ENCODE measurements at regions not wholly inside any gene's neighbourhood (a gene's known extent, or its start where the extent isn't known, plus 50 kb on each side); places are given as distances from the start of the nearest gene placed in this dataset.
"Not testable (repeated sequence)": the region's sequence is repeated elsewhere in the genome, so short reads cannot be mapped to it uniquely, and the experiment has no call there.

GRCh38 chrX:96556886-96557285 is 127.8 kb upstream of the DIAPH2 start:
- TF ChIP-seq CTCF (IDR thresholded peaks at IDR 0.05), result no peak
- Histone ChIP-seq H3K27ac (peak overlapping the region; percentile 51 to 54), H3K4me1 (no peaks in the 10 kb centered on the region), H3K27me3 (no peaks in the 10 kb centered on the region), H3K36me3 (no peaks in the 10 kb centered on the region), H3K4me3 (peak overlapping the region in 1 of 2 donors; percentile 27), H3K9me3 (no peaks in the 10 kb centered on the region)
- DNase-seq (ENCODE audit: low spot score in 2 of 2), result no peak
- intact Hi-C loops (cut with DNase I), result loop anchor here (10.0 kb wide), 2 partner anchors 122 to 182 kb away; no protein-coding TSS in a partner anchor

GRCh38 chrX:96561129-96561528 is 123.5 kb upstream of the DIAPH2 start:
- H3K27ac ChIP-seq; H3K27me3 ChIP-seq; H3K36me3 ChIP-seq; DNase-seq (ENCODE audit: low spot score in 2 of 2); H3K4me3 ChIP-seq; H3K9me3 ChIP-seq; H3K4me1 ChIP-seq: not testable (repeated sequence)
- intact Hi-C loops (cut with DNase I), result loop anchor here (5.0 kb wide), 1 partner anchor 126 kb away; no protein-coding TSS in a partner anchor

- no peaks in the 10 kb centered on the region for H3K4me1 ChIP-seq
- H3K27me3 ChIP-seq, result no peaks in the 10 kb centered on the region
- no peak overlapping the region for H3K4me3 ChIP-seq
- no peak for DNase-seq (ENCODE audit: low spot score in 2 of 2)
- H3K9me3 ChIP-seq, result no peaks in the 10 kb centered on the region
- intact Hi-C loops (cut with DNase I), result loop anchor here (5.0 kb wide), 1 partner anchor 124 kb away; no protein-coding TSS in a partner anchor
- no peak for TF ChIP-seq CTCF (IDR thresholded peaks at IDR 0.05)
- H3K27ac ChIP-seq, result no peak overlapping the region
- H3K36me3 ChIP-seq, result no peaks in the 10 kb centered on the region
These were observed 121.0 kb upstream of the DIAPH2 start for GRCh38 chrX:96563646-96564045.

- H3K4me3 ChIP-seq, result no peak overlapping the region
- H3K4me1 ChIP-seq, result no peaks in the 10 kb centered on the region
- DNase-seq (ENCODE audit: low spot score in 2 of 2), result no peak
- H3K36me3 ChIP-seq, result no peaks in the 10 kb centered on the region
- TF ChIP-seq CTCF (IDR thresholded peaks at IDR 0.05), result no peak
- no peak overlapping the region for H3K27ac ChIP-seq
- intact Hi-C loops (cut with DNase I), result loop anchor here (5.0 kb wide), 1 partner anchor 123 kb away; no protein-coding TSS in a partner anchor
- H3K9me3 ChIP-seq, result no peaks in the 10 kb centered on the region
- H3K27me3 ChIP-seq, result no peaks in the 10 kb centered on the region
These were observed 120.0 kb upstream of the DIAPH2 start for GRCh38 chrX:96564595-96564994.

GRCh38 chrX:96566878-96567277 is 117.8 kb upstream of the DIAPH2 start:
- no peak for DNase-seq (ENCODE audit: low spot score in 2 of 2)
- Histone ChIP-seq H3K9me3 (no peaks in the 10 kb centered on the region), H3K4me1 (no peaks in the 10 kb centered on the region), H3K4me3 (no peak overlapping the region), H3K27me3 (no peaks in the 10 kb centered on the region), H3K27ac (no peak overlapping the region), H3K36me3 (no peaks in the 10 kb centered on the region)
- intact Hi-C loops (cut with DNase I), result no loop called here
- TF ChIP-seq CTCF (IDR thresholded peaks at IDR 0.05), result no peak

- Histone ChIP-seq H3K4me1 (no peaks in the 10 kb centered on the region), H3K27me3 (no peaks in the 10 kb centered on the region), H3K27ac (no peak overlapping the region), H3K4me3 (no peak overlapping the region), H3K9me3 (no peaks in the 10 kb centered on the region), H3K36me3 (no peaks in the 10 kb centered on the region)
- intact Hi-C loops (cut with DNase I), result no loop called here
- no peak for TF ChIP-seq CTCF (IDR thresholded peaks at IDR 0.05)
- DNase-seq (ENCODE audit: low spot score in 2 of 2), result no peak
These were observed 116.6 kb upstream of the DIAPH2 start for GRCh38 chrX:96568071-96568470.
